Heart left ventricle (tissue), 13 donors: ENCODE measurements at regions not wholly inside any gene's neighbourhood (a gene's known extent, or its start where the extent isn't known, plus 50 kb on each side); places are given as distances from the start of the nearest gene placed in this dataset.

ENCODE experiments used
- POLR2A ChIP-seq, 2 donors: fragments of 450-650 bp; IDR thresholded peaks; one replicate each; pipeline ENCODE4 v1.6.1; 2017; ENCODE audit warnings: antibody characterized with exemption in 2 of 2, mild to moderate bottlenecking in 2 of 2, moderate library complexity in 2 of 2
- TF ChIP-seq, protein P1 (sequence below), 12 donors: fragments of 200-600 bp; sonication (generic) in 4 of 12; IDR thresholded peaks; one replicate each; pipeline versions ENCODE4 v1.5.0 to v1.8.0; 2018 to 2022; ENCODE audit warnings: antibody characterized with exemption in 12 of 12, mild to moderate bottlenecking in 5 of 12
- donor health status: ischemic (EF 13 %, LVEDD 7.1; RV severe dilation, severe dysfunction).
- donor health status: DM: no; HTN: yes; CAD: no.
- donor health status: DM: no; HTN: no; CAD: no.
- donor health status: ischemic (EF 25% LVEDD 6.9; RV normal size, moderate dysfunction).
- donor health status: ischemic (EF 25% LVEDD 5.7; RV mildly dilated, moderate dysfunction).
- donor health status: ischemic (EF 35%, LVEDD 5.7; RV mildly dilated, moderate dysfunction).
- donor health status: nonischemic (EF 11% LVEDD 7.7; RV severe dilation, severe dysfunction).
- donor health status: DM: yes; HTN: yes; CAD: no.
- donor health status: PGD.
- donor health status: ischemic (EF 29% LVEDD 5.4; RV normal size, mild dysfunction).
- donor health status: nonischemic (EF 23%, LVEDD 6.1; RV moderate dilation, normal function).

DNA sequence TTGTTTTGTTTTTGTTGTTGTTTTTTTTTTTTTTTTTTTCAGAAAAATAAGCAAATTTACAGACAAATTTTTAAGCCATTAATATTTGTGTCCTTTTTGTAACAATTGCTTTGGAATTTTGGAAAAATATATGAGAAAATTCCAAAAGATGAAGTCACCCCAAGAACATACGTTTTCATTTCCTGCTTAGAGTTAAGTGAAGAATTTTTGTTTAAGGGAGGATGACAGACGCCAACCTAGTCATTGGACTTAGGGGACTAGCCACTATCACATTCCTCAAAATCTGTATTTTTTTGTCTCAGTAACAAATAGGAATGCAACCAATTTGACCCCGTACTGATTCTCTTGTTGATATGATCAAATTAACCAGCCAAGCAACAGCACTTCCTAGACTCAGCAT is 433.9 kb upstream of the SLC30A5 start:
- TF ChIP-seq POLR2A (IDR thresholded peaks at IDR 0.05): no peak
- TF ChIP-seq, protein P1, sequence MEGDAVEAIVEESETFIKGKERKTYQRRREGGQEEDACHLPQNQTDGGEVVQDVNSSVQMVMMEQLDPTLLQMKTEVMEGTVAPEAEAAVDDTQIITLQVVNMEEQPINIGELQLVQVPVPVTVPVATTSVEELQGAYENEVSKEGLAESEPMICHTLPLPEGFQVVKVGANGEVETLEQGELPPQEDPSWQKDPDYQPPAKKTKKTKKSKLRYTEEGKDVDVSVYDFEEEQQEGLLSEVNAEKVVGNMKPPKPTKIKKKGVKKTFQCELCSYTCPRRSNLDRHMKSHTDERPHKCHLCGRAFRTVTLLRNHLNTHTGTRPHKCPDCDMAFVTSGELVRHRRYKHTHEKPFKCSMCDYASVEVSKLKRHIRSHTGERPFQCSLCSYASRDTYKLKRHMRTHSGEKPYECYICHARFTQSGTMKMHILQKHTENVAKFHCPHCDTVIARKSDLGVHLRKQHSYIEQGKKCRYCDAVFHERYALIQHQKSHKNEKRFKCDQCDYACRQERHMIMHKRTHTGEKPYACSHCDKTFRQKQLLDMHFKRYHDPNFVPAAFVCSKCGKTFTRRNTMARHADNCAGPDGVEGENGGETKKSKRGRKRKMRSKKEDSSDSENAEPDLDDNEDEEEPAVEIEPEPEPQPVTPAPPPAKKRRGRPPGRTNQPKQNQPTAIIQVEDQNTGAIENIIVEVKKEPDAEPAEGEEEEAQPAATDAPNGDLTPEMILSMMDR (IDR thresholded peaks at IDR 0.05): no peak
